BJ (cell line): ENCODE measurements at regions not wholly inside any gene's neighbourhood (a gene's known extent, or its start where the extent isn't known, plus 50 kb on each side); places are given as distances from the start of the nearest gene placed in this dataset.

Experiments used
- CTCF ChIA-PET: fragments of 350-600 bp; formaldehyde crosslinking; extraction: SDS; loops from one replicate; lab custom pipeline; 2021; ENCODE audit warnings: antibody characterized with exemption, inconsistent platforms; lab: Yijun Ruan, JAX
- POLR2A ChIA-PET: fragments of 300-600 bp; sonication (Branson Sonifier 250); formaldehyde crosslinking; extraction: SDS; loops from one replicate; lab custom pipeline; 2021; ENCODE audit warnings: antibody characterized with exemption; lab: Charles Lee
- DNase-seq: peaks from one replicate; pipeline ENCODE4 v3.0.0-alpha.2; 2011; ENCODE audit warnings: low read depth
- H3K27me3 ChIP-seq: 2 replicates; pipeline ENCODE4 v1.6.0; 2011; ENCODE audit warnings: low read length; ENCODE audit not compliant: control insufficient read depth, insufficient read depth
- H3K36me3 ChIP-seq: 2 replicates; pipeline ENCODE4 v1.5.1; 2011; ENCODE audit warnings: low read length; ENCODE audit not compliant: control insufficient read depth, insufficient read depth
- H3K4me3 ChIP-seq: 2 replicates; pipeline ENCODE4 v1.5.1; 2011; ENCODE audit warnings: low read depth, mild to moderate bottlenecking, control low read depth, low read length
- TF ChIP-seq, protein P1 (sequence below): IDR thresholded peaks from 2 replicates; pipeline ENCODE4 v1.5.1; 2011; ENCODE audit warnings: low read depth, mild to moderate bottlenecking, control low read depth, inconsistent platforms, low read length, moderate library complexity; ENCODE audit not compliant: insufficient read depth

DNA sequence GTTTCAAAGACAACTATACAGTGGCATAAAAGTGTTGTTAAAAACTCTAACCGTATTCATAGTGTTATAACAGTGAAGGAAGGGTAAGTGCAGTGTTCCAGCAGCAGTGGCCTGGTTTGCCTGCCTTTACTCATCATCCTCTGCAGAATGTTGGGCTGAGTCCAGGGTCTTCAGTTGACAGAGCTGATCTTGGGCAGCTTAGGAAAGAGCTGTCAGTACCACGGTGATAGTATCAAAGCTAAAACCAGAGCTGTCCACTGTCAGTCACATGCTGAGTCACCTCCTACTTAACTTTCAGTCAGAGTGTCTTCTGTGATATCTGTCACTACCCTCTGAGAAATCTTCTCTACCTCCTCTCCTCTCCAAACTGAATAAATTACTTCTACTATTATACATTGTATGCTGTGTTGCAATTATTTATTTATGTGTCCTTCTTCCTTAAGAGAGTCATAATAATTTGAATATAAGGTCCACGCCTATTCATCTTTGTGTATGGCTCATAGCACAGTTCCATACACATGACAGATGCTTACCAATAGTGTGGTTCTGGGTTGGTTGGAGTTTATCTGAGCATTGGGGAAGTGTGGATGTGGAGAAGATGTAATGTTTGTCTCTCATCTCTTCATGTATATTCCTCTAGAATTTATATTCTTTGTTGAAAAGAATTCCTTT is 242.1 kb downstream of the ZIC1 start:
- ChIA-PET POLR2A (no interaction called here), CTCF (no interaction called here)
- no peak for DNase-seq

DNA sequence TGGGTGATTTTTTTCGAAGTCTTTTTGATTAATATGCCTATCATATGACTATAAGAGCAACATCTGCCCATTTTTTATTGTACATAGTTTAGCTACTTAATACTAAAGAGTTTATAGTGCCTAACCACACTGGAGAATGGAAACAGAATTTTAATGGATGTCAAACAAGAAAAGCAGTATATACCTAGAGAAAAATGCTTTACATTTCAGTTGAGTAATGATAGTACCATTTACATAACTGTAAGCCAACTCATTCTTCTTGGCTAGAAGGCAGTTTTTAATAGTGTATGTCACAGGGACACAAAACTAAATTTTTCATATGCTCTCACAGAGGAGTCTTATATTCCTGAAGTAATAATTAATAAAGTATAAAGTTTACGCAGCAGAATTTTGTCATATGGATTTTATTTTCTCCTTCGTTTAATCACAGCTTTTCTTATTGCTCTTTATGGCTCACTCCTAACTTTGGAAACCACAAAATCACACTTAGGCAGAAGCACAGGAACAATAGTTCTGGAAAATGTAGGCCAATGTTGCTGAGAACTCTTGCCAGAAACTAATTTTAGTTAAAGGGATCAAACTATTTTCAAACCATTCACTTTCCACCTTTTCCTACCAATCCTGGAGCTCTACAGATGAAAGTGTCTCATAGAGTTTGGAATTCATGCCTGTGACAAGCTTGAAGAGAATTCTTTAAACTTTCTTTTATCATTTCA is 243.6 kb downstream of the ZIC1 start:
- no peak for DNase-seq
- H3K4me3 ChIP-seq: no peak overlapping the region
- no peaks in the 10 kb centered on the region for H3K36me3 ChIP-seq
- ChIA-PET CTCF (interaction anchor here (0.5 kb wide), 1 partner anchor 952 kb away, joined by 3 read pairs; no protein-coding TSS in a partner anchor), POLR2A (no interaction called here)
- TF ChIP-seq, protein P1, sequence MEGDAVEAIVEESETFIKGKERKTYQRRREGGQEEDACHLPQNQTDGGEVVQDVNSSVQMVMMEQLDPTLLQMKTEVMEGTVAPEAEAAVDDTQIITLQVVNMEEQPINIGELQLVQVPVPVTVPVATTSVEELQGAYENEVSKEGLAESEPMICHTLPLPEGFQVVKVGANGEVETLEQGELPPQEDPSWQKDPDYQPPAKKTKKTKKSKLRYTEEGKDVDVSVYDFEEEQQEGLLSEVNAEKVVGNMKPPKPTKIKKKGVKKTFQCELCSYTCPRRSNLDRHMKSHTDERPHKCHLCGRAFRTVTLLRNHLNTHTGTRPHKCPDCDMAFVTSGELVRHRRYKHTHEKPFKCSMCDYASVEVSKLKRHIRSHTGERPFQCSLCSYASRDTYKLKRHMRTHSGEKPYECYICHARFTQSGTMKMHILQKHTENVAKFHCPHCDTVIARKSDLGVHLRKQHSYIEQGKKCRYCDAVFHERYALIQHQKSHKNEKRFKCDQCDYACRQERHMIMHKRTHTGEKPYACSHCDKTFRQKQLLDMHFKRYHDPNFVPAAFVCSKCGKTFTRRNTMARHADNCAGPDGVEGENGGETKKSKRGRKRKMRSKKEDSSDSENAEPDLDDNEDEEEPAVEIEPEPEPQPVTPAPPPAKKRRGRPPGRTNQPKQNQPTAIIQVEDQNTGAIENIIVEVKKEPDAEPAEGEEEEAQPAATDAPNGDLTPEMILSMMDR: no peak
- H3K27me3 ChIP-seq: no peaks in the 10 kb centered on the region

More for the DNA sequence above, 242.1 kb downstream of the ZIC1 start:
- Histone ChIP-seq H3K4me3 (no peak overlapping the region), H3K27me3 (no peaks in the 10 kb centered on the region), H3K36me3 (no peaks in the 10 kb centered on the region)
- TF ChIP-seq, protein P1: no peak

DNA sequence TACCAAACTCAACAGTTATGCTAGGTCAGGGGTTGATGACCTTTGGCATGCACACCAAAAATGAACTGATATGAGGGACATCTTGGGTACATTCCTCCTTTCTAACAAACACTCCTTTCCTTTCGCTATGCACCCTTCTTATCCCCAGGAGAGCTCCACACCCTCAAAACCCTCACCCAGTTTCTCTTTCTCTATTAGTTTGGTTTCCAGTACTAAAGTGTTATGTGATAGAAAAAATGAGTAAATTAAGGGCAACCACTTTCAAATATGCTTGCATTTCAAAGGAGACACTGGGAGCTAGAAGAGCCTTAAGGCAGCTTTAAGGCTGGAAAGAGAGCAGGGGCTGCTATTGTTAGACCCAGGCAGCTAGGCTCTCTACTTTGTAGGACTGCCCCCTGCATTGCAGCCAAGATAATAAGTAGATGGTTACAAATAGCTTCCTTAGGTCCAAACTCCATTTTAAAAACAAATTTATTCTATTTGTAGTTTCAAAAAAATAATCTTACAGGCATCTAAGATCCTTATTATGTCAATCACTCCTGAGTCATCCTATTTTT is 244.3 kb downstream of the ZIC1 start:
- Histone ChIP-seq H3K36me3 (no peaks in the 10 kb centered on the region), H3K27me3 (no peaks in the 10 kb centered on the region), H3K4me3 (no peak overlapping the region)
- ChIA-PET POLR2A (no interaction called here), CTCF (no interaction called here)
- TF ChIP-seq, protein P1: no peak
- no peak for DNase-seq

DNA sequence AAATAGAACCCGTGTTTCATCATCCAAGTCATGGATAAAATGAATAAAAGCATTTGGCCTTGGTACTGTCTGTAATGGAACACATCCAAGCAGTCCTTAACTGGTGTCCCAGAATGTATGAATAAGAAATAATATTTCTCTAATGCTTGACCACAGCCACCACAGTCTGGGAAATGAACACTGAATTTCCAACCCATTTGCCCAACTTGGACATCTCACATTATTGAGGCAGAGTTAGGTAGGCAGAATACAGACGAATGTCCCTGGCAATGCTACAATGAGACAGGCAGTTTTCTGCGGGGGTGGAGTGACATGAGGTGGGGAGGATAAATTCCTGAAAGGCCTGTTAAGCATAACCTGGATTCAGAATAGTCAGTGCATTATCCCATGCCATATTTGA is 245.7 kb downstream of the ZIC1 start:
- TF ChIP-seq, protein P1: no peak
- ChIA-PET POLR2A (no interaction called here), CTCF (no interaction called here)
- no peak overlapping the region for H3K4me3 ChIP-seq
- H3K27me3 ChIP-seq: no peaks in the 10 kb centered on the region
- no peak for DNase-seq
- H3K36me3 ChIP-seq: no peaks in the 10 kb centered on the region

DNA sequence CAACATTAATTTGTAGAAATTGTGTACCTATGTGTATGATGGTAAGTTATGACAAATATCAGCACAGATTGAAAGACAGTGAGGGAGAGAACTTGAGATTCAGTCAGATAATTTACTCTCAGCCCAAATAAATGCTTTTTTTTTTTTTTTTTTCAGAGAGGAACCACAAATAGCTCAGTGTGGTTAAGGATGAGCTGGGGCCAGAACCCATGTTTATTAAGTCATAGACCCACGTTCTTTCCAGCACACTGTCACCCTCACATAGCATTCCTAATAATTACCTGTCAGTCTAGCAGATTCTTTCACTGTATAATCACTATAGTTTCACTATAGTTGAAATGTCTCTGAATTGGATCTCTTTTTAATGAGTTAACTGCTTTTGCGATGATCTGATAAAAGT is 246.1 kb downstream of the ZIC1 start:
- no peak for DNase-seq
- POLR2A ChIA-PET: interaction anchor here (0.6 kb wide), 2 partner anchors 21 to 246 kb away, joined by 3 to 7 read pairs; partner anchors contain the start of gene ZIC1
- CTCF ChIA-PET: no interaction called here
- Histone ChIP-seq H3K36me3 (no peaks in the 10 kb centered on the region), H3K27me3 (no peaks in the 10 kb centered on the region), H3K4me3 (no peak overlapping the region)
- TF ChIP-seq, protein P1: no peak
